Ovary (tissue), 3 donors: ENCODE measurements at regions not wholly inside any gene's neighbourhood (a gene's known extent, or its start where the extent isn't known, plus 50 kb on each side); places are given as distances from the start of the nearest gene placed in this dataset.

Source experiments
- POLR2A ChIP-seq: fragments of 450-650 bp; IDR thresholded peaks from one replicate; pipeline ENCODE4 v1.6.1; 2017; ENCODE audit warnings: antibody characterized with exemption, mild to moderate bottlenecking, moderate library complexity
- TF ChIP-seq, protein P1 (sequence below), 3 donors: fragments of 450-650 bp in 2 of 3; fragments of 200-600 bp in 1 of 3; IDR thresholded peaks; one replicate each; pipeline versions ENCODE4 v1.5.1 to v1.8.0; 2016 to 2022; ENCODE audit warnings: antibody characterized with exemption in 3 of 3, mild to moderate bottlenecking in 1 of 3
- donor health status: DM: no; HTN: no; CAD: no.

DNA sequence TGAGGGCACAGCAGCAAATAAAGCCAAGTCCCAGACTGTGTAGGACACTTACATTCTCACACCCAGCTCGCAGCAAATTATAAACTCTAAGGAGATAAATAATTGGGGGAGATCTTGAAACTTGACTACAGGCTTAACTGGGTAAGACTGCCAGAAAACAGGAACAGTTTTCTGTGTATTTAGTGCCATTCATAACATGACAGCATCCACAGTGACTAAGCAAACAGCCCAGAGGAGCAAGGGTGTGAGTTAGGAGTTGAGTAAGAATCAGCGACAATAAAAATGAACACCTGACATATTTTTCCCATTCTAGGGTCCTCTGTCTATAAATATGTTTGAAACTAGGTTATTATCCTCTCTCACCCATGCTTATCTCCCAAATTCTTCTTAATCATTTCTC, 370.9 kb upstream of the WWC1 start:
- TF ChIP-seq, protein P1, sequence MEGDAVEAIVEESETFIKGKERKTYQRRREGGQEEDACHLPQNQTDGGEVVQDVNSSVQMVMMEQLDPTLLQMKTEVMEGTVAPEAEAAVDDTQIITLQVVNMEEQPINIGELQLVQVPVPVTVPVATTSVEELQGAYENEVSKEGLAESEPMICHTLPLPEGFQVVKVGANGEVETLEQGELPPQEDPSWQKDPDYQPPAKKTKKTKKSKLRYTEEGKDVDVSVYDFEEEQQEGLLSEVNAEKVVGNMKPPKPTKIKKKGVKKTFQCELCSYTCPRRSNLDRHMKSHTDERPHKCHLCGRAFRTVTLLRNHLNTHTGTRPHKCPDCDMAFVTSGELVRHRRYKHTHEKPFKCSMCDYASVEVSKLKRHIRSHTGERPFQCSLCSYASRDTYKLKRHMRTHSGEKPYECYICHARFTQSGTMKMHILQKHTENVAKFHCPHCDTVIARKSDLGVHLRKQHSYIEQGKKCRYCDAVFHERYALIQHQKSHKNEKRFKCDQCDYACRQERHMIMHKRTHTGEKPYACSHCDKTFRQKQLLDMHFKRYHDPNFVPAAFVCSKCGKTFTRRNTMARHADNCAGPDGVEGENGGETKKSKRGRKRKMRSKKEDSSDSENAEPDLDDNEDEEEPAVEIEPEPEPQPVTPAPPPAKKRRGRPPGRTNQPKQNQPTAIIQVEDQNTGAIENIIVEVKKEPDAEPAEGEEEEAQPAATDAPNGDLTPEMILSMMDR (IDR thresholded peaks at IDR 0.05): no peak
- TF ChIP-seq POLR2A: no peak
